ENCODE measurements at regions not wholly inside any gene's neighbourhood (a gene's known extent, or its start where the extent isn't known, plus 50 kb on each side); places are given as distances from the start of the nearest gene placed in this dataset.
"Not testable (repeated sequence)": the region's sequence is repeated elsewhere in the genome, so short reads cannot be mapped to it uniquely, and the experiment has no call there.

DNA sequence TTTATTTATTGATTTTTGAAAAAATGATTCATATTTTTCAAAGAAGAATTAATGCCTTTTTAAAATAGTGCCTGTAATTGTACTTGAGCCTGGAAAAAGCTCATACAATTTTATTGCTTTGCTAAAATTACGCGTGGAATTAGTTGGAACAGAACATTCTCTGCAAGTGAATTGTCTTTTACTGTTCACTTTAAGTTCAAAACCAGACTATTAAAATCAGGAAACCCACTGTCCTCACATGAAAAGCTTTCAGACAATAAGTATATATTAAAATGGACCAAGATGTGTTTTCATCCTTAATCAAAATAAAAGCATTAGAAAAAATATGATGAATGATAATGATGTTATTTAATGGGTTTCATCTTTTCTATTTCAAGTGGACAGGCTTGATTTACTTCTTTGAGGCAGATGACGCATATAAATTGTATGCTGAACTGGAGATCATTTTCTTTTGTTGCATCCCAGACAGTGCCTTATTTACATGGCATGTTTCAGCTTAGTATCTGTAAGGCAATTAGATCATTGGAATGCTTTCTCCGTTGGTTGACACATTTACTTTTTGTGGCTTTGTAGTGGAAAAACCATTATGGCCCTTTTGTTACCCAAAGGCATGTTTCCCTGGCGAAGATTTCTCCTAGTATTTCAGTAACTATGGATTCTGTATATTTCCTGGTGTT is 299.0 kb upstream of the MAGEC2 start:
- DNase-seq (ENCODE audit: low spot score): no peak
- intact Hi-C loops (cut with DNase I): no loop called here

DNA sequence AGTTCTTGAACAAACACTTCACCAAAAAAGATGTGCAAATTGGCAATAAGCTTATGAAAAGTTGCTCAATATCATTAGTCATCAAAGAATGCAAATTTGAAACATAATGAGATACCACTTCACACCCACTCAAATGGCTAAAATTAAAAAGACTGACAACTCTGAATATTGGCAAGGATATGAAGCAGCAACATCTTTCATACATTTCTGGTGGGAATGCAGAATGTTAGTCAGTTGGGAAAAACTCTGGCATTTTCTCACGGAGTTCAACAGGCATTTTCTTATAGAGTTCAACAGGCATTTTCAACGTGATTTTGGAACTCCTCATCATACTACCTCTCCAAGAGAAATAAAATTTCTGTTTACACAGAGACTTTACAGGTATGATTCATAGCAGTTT is 297.4 kb upstream of the MAGEC2 start:
- no peak for DNase-seq (ENCODE audit: low spot score)
- intact Hi-C loops (cut with DNase I): no loop called here

GRCh38 chrX:142499992-142500391 is 294.9 kb upstream of the MAGEC2 start:
- intact Hi-C loops (cut with DNase I): no loop called here

GRCh38 chrX:142483965-142484364 is 278.9 kb upstream of the MAGEC2 start:
- DNase-seq (ENCODE audit: low spot score): no peak
- intact Hi-C loops (cut with DNase I): no loop called here

More at GRCh38 chrX:142499992-142500391, 294.9 kb upstream of the MAGEC2 start:
- DNase-seq (ENCODE audit: low spot score): no peak

DNA sequence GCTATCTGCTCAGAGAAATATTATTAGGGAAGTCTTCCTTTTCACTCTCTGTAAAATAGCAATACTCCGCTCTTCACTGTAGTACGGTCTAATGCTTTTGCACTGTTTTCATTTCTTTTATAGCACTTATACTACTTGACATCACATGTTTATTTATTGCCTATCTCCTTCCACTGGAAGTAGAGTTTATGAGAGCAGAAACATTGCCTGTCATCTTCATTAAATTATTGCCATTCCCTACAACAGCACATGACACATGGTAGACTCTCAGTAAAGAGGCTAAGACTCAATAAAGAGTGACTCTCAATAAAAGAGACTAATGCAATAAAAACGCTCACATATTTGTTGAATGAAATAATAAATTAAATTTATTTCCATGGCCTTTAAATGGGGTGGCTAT is 241.3 kb upstream of the MAGEC2 start:
- intact Hi-C loops (cut with DNase I): no loop called here
- DNase-seq (ENCODE audit: low spot score): no peak

GRCh38 chrX:142428916-142429315 is 223.8 kb upstream of the MAGEC2 start:
- DNase-seq (ENCODE audit: low spot score): no peak
- intact Hi-C loops (cut with DNase I): no loop called here

DNA sequence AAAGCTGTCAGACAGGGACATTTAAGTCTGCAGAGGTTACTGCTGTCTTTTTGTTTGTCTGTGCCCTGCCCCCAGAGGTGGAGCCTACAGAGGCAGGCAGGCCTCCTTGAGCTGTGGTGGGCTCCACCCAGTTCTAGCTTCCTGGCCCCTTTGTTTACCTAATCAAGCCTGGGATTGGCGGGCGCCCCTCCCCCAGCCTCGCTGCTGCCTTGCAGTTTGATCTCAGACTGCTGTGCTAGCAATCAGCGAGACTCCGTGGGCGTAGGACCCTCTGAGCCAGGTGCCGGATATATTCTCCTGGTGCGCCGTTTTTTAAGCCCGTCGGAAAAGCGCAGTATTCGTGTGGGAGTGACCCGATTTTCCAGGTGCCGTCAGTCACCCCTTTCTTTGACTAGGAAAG is 185.9 kb upstream of the MAGEC2 start:
- DNase-seq (ENCODE audit: low spot score); intact Hi-C loops (cut with DNase I): not testable (repeated sequence)

DNA sequence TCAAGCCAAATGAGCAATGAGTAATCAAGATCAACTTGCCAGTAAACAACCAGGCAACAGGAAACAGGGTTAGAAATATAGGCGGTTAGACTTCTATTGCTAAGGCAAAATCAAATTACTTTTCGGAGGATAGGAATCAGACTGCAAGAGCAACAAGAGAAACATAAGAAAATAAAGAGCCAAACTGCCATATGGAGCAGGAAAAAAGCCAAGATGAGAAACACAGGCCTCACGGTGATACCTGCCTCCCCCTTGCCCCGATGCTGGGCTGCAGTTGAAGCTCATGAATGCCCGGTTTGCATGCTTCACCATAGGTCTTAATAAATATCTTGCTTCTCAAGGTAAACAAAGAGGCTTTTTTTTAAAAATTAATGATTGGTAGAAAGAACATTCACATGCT is 158.4 kb upstream of the MAGEC2 start:
- DNase-seq (ENCODE audit: low spot score): no peak
- intact Hi-C loops (cut with DNase I): no loop called here

GRCh38 chrX:142359331-142359730 is 154.2 kb upstream of the MAGEC2 start:
- no peak for DNase-seq (ENCODE audit: low spot score)
- intact Hi-C loops (cut with DNase I): no loop called here

- intact Hi-C loops (cut with DNase I): no loop called here
- no peak for DNase-seq (ENCODE audit: low spot score)
Observed at GRCh38 chrX:142327182-142327581, 122.1 kb upstream of the MAGEC2 start.

- intact Hi-C loops (cut with DNase I): no loop called here
- DNase-seq (ENCODE audit: low spot score): no peak
Observed at GRCh38 chrX:142312591-142312990, 107.5 kb upstream of the MAGEC2 start.

DNA sequence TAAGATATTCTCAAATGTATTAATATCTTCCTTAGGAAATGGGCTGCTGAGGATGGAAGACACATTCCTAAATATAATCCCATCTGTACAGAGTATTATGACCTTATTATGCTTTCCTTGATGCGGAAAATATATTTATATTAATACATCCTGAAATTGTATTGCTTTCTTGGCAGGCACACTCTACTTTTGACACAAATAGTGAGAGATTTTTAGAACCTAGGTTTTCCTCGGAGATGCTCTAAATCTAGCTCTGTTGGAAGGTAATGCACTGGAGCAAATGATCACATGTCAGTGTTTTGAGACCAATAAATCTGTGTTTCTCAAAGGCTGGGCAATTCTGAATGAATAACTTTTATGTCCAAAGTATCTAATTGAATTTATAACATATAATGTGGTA is 94.3 kb upstream of the MAGEC2 start:
- intact Hi-C loops (cut with DNase I): no loop called here
- DNase-seq (ENCODE audit: low spot score): no peak

DNA sequence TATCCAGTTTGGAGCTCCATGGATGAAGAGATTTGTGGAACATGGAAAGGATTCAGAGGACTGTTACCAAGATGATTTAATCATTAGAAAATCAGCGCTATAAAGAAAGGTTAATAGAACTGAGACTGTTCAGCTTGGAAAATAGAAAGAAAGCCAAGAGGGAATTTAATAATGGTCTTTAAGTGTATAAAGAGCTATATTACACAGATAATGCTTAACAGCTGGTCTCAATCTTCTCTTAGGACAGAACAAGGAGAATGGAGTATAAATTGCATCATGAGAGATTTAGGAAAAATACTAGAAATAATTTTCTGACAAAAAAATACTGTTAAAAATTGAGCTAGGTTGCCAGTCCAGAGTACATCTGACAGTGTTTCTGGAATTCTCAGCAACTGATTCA is 91.3 kb upstream of the MAGEC2 start:
- no peak for DNase-seq (ENCODE audit: low spot score)
- intact Hi-C loops (cut with DNase I): no loop called here

- no peak for DNase-seq (ENCODE audit: low spot score)
- intact Hi-C loops (cut with DNase I): no loop called here
Observed at GRCh38 chrX:142295190-142295589, 90.1 kb upstream of the MAGEC2 start.

GRCh38 chrX:142270166-142270565 is 65.1 kb upstream of the MAGEC2 start:
- intact Hi-C loops (cut with DNase I): loop anchor here in 1 of 2 donors (2.0 kb wide), 1 partner anchor 55 kb away; no protein-coding TSS in a partner anchor
- not testable (repeated sequence) for DNase-seq (ENCODE audit: low spot score)

DNA sequence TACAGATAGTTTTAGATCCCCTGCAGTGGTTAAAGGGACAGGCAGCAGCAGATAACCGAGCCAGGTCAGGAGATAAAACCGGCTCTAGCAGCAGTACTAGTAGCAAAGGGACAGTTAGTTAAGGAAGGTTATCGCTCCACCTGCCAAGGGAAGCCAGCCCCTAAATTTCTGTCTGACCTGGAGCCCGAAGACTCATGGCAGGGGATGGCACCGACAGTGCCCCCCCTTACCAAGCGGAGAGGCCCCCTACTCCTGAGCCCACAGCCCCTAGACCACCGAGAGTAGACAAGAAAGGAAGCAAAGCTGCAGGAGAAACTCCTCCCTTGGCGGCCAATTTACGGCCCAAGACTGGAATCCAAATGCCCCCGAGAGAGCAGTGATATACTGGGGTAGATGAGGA is 61.3 kb upstream of the MAGEC2 start:
- intact Hi-C loops (cut with DNase I): no loop called here
- DNase-seq (ENCODE audit: low spot score): no peak

DNA sequence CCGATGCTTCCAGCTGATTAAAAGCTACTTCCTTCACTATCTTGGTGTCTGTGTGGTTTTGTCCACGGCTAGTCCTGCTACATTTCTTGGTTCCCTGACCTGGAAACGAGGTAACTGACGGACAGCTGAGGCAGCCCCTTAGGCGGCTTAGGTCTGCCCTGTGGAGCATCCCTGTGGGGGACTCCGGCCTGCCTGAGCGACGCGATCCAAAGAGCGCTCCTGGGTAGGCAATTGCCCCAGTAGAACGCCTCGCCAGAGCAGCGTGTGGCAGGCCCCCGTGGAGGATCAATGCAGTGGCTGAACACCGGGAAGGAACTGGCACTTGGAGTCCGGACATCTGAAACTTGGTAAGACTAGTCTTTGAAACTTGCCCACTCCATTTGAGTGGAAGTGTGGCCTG is 60.5 kb upstream of the MAGEC2 start:
- DNase-seq (ENCODE audit: low spot score); intact Hi-C loops (cut with DNase I): not testable (repeated sequence)

- intact Hi-C loops (cut with DNase I): no loop called here
- DNase-seq (ENCODE audit: low spot score): no peak
Observed at GRCh38 chrX:142256935-142257334, 51.8 kb upstream of the MAGEC2 start.

Data from posterior vena cava (tissue), 2 donors.